HG03378 (cell line): ENCODE measurements at regions not wholly inside any gene's neighbourhood (a gene's known extent, or its start where the extent isn't known, plus 50 kb on each side); places are given as distances from the start of the nearest gene placed in this dataset.

Experiments
- ATAC-seq: cut with Tn5 transposase; IDR thresholded peaks from one replicate; pipeline ENCODE4 v1.9.1; 2021; ENCODE audit warnings: mild to moderate bottlenecking, moderate library complexity; ENCODE audit not compliant: unreplicated experiment

DNA sequence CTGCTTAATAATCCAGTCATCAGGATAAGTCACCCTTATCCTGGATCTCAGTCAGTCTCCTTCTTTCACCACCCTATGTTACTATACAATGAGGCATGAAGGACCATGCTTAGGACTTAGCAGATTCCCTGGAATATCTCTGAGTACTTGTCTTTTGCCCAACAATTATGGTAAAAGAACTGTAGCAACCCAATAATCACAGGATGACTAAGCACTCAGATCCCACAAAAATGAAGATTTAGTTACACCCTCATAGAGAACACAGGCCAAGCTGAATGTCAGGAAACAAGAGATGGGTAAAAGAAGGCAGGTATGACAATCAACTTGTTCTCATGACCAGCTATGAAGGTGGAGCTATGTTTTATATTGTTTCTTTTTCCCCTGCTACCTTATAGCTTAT is 91.4 kb downstream of the EDN1 start:
- ATAC-seq = no peak

- no peak for ATAC-seq
These were observed 93.3 kb downstream of the EDN1 start for GRCh38 chr6:12383448-12383847.

GRCh38 chr6:12384357-12384912 is 94.3 kb downstream of the EDN1 start:
- ATAC-seq = no peak

DNA sequence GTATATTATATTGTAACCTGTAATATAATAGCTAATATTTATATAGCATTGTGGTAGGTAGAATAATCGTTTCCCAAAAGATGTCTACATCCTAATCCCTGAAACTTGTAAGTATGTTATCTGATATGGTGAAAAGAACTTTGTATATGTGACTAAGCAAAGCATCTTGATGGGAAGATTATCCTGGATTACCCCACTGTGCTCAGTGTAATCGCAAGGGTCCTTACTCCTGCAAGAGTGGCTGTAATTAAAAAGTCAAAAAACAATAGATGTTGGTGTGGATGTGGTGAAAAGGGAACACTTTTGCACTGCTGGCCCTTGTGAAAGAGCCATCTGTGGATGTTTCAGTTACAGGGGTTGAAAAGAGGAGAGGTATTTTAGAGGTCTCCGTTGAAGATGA is 95.2 kb downstream of the EDN1 start:
- no peak for ATAC-seq

DNA sequence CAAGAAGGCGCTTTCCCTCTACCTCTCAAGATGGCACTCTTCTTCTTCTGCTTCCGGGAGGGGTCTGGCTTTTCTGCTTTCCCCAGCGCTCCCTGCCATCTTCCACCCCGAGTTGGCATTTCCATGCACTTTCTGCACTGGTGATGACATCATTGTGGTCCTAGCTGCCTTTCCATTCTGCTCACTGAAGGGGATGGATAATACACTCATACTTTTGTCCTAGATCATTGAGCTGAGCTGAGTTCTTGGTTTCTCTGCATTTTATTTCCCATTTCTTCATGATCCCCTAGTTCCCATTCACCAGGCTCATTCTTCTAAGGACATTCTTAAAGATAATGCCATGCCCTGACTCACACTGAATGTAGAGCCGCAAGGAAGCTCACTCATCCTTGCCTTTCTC is 96.7 kb downstream of the EDN1 start:
- no peak for ATAC-seq

DNA sequence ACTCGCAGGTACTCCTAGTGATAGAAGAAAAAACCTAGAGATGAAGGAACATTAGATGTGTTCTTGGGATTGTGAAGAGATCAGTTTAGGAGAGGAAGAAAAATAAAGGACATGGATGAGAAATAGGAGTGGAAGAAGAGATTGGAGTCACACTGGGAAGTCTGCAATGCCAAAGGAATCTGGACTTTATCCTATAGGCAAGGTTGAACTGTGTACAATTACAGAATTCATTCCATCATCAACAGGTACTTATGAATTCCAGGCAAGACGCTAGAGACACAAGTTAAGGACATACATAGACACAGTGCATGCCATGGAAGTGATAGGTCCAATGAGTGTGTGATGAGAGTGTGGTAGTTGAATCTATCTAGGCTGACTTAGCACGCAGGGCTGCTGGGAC is 101.3 kb downstream of the EDN1 start:
- ATAC-seq = no peak

GRCh38 chr6:12392490-12392889 is 102.3 kb downstream of the EDN1 start:
- ATAC-seq = no peak

DNA sequence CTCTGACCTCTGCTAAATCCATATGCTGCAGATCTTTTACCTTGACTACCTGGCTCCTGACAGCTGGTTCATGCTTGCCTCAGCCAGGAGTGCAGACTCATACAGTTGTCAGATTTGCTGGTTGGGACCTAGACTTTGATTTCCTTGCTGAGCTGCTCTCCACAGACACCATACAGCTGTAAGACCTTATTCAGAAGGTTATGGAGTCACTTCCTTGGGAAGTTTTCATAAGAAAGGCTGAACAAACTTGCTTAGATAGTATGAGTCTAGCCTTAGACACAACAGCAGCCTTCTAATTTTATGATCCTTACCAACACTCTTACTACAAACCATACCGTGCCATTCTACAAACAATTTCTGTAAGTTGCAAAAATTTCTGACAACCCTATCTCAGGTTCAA is 102.9 kb downstream of the EDN1 start:
- ATAC-seq = no peak

GRCh38 chr6:12394170-12394569 is 104.0 kb downstream of the EDN1 start:
- ATAC-seq = no peak

- no peak for ATAC-seq
These were observed 105.7 kb downstream of the EDN1 start for GRCh38 chr6:12395898-12396297.

DNA sequence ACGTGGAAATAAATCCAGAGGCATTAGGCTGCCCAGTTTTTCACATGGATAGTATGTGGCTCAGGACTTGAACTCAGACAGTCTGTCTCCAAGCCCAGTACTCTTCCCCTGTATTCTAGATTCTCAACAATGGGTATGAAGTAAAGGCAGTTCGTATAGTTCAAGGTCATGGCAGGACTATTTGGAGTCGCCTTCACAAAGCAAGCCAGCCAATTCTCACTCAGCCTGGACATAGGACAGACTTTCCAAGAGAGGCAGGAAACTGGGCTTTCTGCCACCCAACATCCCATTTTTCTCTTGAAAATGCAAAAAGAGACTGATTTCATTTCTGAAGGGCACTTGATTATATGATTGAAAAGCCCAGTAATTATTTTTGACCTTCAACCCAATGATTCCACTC is 111.0 kb downstream of the EDN1 start:
- no peak for ATAC-seq

GRCh38 chr6:12403201-12403826 is 113.2 kb downstream of the EDN1 start:
- no peak for ATAC-seq

DNA sequence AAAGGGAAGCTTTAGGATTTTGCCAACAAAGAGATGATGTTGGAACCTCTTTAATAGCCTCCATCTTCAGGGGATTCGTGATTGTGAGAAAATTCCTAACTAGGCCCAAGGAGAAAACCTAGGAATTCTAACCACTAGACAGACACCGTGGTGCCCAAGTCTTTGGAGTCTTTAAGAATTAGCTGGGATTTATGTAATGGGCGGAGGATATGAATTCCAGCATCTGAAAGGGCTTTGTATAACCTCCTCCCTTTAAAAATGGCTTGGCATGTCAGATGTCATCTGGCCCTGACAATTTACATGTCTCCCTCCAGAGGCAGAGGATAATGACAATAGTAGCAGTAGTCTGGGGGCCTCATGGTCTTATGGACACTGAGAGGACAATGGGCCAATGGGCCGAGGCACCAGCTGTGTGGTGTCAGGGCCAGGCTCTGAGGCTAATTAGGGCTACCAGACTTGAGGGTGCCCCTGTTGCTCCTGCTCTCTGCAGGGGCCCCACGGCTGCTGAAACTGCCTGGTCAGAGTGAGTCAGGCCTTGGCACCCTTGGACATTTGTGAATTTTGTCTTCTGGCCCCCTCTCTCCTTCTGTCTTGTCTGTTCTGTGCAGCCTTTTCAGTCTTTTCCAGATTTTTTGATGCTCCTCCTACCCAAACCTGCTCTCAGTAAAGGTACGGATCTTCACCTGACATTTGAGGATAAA is 113.9 kb downstream of the EDN1 start:
- no peak for ATAC-seq

DNA sequence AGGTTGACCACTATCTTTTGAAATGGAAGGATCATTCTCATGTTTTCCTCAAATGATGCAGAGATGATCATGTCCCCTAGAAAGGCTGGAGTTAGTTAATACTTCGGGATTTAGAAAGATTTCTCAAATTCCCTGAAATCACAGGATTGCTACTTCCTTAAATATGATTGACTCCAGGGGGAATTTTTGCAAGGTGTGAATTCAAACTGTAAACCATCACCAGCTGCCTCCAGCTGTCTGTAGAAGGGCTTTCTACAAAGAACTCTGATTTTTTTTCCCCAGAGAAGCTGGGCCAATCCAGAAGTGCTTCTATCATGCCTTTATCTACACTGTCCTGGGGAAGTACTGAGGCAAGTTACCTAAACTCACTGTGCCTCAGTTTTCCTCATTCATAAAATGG is 114.5 kb downstream of the EDN1 start:
- ATAC-seq = no peak

DNA sequence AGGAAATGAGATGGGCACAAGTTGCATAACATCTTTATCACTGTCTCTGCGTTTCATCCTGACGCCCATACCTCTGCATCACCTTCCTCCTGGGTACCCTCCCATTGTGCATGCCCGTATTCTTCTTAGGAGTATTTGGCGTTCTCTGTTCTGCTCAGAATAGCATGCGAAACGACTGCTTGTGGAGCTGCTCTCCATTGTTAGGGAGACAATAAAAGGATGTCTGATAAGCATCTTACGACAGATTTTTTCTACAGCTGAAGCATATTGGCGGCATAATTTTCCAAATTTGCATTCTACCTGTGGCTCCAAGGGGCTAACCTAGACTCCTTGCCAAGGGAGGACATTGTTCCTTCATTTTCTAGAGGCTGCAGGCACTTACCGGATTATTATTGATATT is 118.6 kb downstream of the EDN1 start:
- ATAC-seq = no peak

DNA sequence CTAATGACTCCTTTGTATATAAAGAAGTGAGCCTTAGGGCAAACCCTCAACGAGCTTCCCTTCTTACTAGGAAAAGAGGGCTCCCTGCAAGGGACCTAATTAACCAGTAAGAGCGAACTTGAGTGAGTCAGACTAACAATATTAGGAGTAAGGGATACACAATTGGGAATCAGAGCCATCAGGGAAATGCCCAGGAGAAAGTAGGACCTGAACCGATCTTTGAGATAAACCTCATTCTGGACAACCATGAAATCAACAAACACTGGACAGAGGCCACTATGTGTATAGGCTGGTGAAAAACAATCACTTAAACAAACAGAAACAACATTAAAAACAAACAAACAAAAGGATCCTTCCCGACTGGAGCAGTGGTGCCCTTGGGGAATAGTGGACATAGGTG is 120.8 kb downstream of the EDN1 start:
- no peak for ATAC-seq

GRCh38 chr6:12414096-12414675 is 124.0 kb downstream of the EDN1 start:
- no peak for ATAC-seq

DNA sequence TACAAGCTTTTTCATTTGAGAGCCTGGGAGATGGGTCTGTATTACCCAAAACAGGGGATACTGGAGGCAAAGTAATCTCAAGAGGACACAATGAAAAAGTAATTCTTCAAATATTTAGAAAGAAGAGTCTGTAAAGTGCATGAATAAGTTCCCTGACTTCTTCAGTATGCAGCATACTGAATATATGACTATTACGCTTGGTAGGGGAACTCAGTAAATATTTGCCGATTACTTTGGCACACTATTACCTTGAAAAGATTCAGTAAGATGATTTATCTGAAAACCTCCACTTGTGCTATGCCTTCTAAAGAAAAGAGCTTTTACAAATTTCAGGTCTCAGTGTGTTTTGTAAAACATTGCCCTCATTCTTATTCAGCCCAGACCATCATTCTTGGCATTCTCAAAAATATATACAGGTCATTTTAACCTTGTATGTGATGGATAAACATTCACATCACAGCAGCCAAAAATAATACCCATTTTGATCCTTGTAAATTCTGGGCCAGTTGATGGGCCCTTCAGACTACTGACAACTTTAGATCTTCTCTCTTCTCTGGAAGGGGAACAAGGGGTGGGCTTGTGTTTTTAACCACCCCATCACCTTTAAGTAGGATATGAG is 125.9 kb downstream of the EDN1 start:
- ATAC-seq = no peak

DNA sequence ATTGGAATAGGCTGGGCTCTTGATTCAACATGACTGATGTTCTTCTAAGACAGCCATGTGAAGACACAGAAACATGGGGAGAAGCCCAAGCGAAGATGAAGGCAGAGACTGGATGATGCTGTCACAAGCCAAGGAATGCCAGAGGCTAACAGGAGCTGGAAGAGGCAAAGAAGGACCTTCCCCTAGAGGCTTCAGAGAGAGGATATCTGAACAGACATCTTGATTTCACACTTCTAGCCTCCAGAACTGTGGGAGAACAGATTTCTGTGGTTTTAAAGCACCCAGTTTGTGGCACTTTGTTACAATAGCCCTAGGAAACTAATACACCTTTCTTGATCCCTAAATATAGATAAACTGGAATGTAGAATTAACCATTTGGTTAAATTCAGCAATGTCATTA is 127.0 kb downstream of the EDN1 start:
- no peak for ATAC-seq

- no peak for ATAC-seq
These were observed 128.8 kb downstream of the EDN1 start for GRCh38 chr6:12418946-12419345.

GRCh38 chr6:12419631-12420272 is 129.6 kb downstream of the EDN1 start:
- no peak for ATAC-seq
